ENCODE measurements at regions not wholly inside any gene's neighbourhood (a gene's known extent, or its start where the extent isn't known, plus 50 kb on each side); places are given as distances from the start of the nearest gene placed in this dataset.

DNA sequence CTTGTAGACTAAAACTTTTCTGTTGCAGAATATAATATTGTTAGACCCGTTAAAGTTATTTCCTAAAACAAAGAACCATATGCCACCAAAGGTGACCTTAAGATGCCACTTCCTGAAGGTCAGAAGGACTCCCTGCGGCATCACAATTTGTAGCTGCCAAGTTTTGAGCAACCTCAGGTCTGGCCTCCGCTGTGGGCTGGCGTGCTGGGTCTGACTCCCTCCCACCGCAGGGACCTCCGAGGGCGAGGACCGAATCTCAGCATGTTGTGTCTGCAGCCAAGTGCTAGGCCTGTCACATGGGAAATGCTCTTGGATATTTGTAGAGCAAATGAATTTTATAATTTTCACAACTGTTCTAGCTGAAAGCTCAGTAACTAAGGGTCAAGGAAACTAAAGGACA is 285.9 kb downstream of the NDUFA10 start:
- TF ChIP-seq PATZ1 (CRISPR knock-in tag; IDR thresholded peaks at IDR 0.05; ENCODE audit: borderline replicate concordance) = no peak
- TF ChIP-seq, protein P1, sequence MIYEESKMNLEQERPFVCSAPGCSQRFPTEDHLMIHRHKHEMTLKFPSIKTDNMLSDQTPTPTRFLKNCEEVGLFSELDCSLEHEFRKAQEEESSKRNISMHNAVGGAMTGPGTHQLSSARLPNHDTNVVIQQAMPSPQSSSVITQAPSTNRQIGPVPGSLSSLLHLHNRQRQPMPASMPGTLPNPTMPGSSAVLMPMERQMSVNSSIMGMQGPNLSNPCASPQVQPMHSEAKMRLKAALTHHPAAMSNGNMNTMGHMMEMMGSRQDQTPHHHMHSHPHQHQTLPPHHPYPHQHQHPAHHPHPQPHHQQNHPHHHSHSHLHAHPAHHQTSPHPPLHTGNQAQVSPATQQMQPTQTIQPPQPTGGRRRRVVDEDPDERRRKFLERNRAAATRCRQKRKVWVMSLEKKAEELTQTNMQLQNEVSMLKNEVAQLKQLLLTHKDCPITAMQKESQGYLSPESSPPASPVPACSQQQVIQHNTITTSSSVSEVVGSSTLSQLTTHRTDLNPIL (CRISPR knock-in tag; IDR thresholded peaks at IDR 0.05; ENCODE audit: low read depth) = no peak
- TF ChIP-seq, protein P2, sequence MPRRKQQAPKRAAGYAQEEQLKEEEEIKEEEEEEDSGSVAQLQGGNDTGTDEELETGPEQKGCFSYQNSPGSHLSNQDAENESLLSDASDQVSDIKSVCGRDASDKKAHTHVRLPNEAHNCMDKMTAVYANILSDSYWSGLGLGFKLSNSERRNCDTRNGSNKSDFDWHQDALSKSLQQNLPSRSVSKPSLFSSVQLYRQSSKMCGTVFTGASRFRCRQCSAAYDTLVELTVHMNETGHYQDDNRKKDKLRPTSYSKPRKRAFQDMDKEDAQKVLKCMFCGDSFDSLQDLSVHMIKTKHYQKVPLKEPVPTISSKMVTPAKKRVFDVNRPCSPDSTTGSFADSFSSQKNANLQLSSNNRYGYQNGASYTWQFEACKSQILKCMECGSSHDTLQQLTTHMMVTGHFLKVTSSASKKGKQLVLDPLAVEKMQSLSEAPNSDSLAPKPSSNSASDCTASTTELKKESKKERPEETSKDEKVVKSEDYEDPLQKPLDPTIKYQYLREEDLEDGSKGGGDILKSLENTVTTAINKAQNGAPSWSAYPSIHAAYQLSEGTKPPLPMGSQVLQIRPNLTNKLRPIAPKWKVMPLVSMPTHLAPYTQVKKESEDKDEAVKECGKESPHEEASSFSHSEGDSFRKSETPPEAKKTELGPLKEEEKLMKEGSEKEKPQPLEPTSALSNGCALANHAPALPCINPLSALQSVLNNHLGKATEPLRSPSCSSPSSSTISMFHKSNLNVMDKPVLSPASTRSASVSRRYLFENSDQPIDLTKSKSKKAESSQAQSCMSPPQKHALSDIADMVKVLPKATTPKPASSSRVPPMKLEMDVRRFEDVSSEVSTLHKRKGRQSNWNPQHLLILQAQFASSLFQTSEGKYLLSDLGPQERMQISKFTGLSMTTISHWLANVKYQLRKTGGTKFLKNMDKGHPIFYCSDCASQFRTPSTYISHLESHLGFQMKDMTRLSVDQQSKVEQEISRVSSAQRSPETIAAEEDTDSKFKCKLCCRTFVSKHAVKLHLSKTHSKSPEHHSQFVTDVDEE (CRISPR knock-in tag; IDR thresholded peaks at IDR 0.05) = no peak
